ENCODE measurements at regions not wholly inside any gene's neighbourhood (a gene's known extent, or its start where the extent isn't known, plus 50 kb on each side); places are given as distances from the start of the nearest gene placed in this dataset.

DNA sequence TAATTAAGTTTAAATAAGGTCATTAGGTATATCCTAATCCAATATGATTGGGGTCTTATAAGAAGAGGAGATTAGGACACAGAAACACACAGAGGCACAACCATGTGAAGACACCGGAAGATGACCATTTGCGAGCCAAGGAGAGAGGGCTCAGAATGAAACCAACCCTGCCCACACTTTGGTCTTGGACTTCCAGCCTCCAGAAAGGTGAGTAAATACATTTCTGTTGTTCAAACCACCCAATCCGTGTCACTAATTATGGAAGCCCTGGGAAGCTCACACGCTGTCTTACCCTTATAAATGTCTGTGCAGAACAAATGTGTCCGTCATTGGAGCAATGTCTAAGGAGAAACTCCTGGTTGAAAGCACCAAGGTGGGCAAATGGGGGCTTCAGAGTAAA lies 95.0 kb downstream of the IYD start:
- no peaks in the 10 kb centered on the region for H3K27me3 ChIP-seq
- no peaks in the 10 kb centered on the region for H3K9me3 ChIP-seq (ENCODE audit: low read depth)
- no peak overlapping the region for H3K4me3 ChIP-seq
- H3K9me2 ChIP-seq (replicated peaks; ENCODE audit: insufficient read depth): no peaks in the 10 kb centered on the region
- no peaks in the 10 kb centered on the region for H3K4me1 ChIP-seq (ENCODE audit: insufficient read depth)
- TF ChIP-seq EZH2phosphoT487 (IDR thresholded peaks at IDR 0.05; ENCODE audit: low read depth, severe bottlenecking, unreplicated experiment): no peak
- TF ChIP-seq, protein P1, sequence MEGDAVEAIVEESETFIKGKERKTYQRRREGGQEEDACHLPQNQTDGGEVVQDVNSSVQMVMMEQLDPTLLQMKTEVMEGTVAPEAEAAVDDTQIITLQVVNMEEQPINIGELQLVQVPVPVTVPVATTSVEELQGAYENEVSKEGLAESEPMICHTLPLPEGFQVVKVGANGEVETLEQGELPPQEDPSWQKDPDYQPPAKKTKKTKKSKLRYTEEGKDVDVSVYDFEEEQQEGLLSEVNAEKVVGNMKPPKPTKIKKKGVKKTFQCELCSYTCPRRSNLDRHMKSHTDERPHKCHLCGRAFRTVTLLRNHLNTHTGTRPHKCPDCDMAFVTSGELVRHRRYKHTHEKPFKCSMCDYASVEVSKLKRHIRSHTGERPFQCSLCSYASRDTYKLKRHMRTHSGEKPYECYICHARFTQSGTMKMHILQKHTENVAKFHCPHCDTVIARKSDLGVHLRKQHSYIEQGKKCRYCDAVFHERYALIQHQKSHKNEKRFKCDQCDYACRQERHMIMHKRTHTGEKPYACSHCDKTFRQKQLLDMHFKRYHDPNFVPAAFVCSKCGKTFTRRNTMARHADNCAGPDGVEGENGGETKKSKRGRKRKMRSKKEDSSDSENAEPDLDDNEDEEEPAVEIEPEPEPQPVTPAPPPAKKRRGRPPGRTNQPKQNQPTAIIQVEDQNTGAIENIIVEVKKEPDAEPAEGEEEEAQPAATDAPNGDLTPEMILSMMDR (IDR thresholded peaks at IDR 0.05; ENCODE audit: poor library complexity): no peak
- TF ChIP-seq EZH2 (IDR thresholded peaks at IDR 0.05; ENCODE audit: borderline replicate concordance): no peak
- no peaks in the 10 kb centered on the region for H3K79me2 ChIP-seq
- H3K27ac ChIP-seq: no peak overlapping the region
- no peaks in the 10 kb centered on the region for H4K20me1 ChIP-seq (ENCODE audit: insufficient read depth, poor library complexity, severe bottlenecking)
- no peak for DNase-seq (ENCODE audit: low spot score)
- H3K36me3 ChIP-seq (replicated peaks; ENCODE audit: insufficient read depth, low read depth): no peaks in the 10 kb centered on the region
- 97% methylated on average over 5 of the region's 5 CpGs for WGBS (ENCODE audit: low lambda C conversion rate, missing lambda C conversion rate)
- H3K4me2 ChIP-seq: no peak overlapping the region
- no peak overlapping the region for H2AFZ ChIP-seq

DNA sequence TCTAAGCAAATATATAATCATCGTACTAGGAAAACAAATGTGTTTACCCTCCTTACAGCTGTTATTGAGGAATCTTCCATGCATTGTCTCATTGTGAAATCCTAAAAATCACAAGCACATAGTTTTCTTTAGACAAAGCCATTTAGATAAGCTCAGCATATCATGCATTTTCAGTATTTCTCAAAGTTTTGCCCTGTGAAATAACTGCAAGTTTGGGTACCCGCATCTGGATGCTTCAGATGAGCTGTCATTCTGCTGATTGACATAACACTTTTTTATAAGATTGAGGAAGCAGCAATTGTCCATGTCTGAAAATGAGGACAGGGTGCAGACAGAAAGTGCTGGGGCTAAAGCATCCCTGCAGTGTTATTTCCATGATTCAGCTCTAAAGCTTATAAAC lies 96.2 kb downstream of the IYD start:
- no peaks in the 10 kb centered on the region for H4K20me1 ChIP-seq (ENCODE audit: insufficient read depth, poor library complexity, severe bottlenecking)
- DNase-seq (ENCODE audit: low spot score): no peak
- no peak overlapping the region for H3K27ac ChIP-seq
- H3K79me2 ChIP-seq: no peaks in the 10 kb centered on the region
- no peaks in the 10 kb centered on the region for H3K4me1 ChIP-seq (ENCODE audit: insufficient read depth)
- no peak overlapping the region for H3K4me2 ChIP-seq
- H3K36me3 ChIP-seq (replicated peaks; ENCODE audit: insufficient read depth, low read depth): no peaks in the 10 kb centered on the region
- no peaks in the 10 kb centered on the region for H3K9me3 ChIP-seq (ENCODE audit: low read depth)
- H3K9me2 ChIP-seq (replicated peaks; ENCODE audit: insufficient read depth): no peaks in the 10 kb centered on the region
- no peak overlapping the region for H2AFZ ChIP-seq
- H3K4me3 ChIP-seq: no peak overlapping the region
- no peaks in the 10 kb centered on the region for H3K27me3 ChIP-seq
- TF ChIP-seq EZH2 (IDR thresholded peaks at IDR 0.05; ENCODE audit: borderline replicate concordance) (no peak), EZH2phosphoT487 (IDR thresholded peaks at IDR 0.05; ENCODE audit: low read depth, severe bottlenecking, unreplicated experiment) (no peak)
- TF ChIP-seq, protein P1 (IDR thresholded peaks at IDR 0.05; ENCODE audit: poor library complexity): no peak
- 82% methylated on average over 2 of the region's 2 CpGs for WGBS (ENCODE audit: low lambda C conversion rate, missing lambda C conversion rate)

DNA sequence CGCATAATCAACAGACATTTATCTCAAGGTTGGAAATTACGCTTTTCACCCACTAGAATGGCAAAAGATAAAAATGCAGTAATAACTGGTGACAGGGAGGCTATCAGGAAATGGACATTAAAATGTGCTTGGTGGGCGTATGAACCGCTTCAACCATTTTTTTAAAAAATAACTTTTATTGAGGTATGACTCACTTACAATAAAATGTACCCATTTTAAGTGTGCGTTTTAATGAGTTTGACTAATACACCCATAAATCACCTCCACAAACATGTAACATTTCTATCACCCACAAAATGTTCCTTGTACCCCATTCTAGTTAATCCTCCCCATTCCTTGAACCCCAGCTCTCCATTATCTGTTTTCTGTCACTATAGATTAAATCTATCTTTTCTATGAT lies 96.8 kb downstream of the IYD start:
- Histone ChIP-seq H3K27me3 (no peaks in the 10 kb centered on the region), H3K36me3 (replicated peaks; ENCODE audit: insufficient read depth, low read depth) (no peaks in the 10 kb centered on the region), H2AFZ (no peak overlapping the region), H3K9me3 (ENCODE audit: low read depth) (no peaks in the 10 kb centered on the region), H3K4me2 (no peak overlapping the region), H3K27ac (no peak overlapping the region), H3K4me1 (ENCODE audit: insufficient read depth) (no peaks in the 10 kb centered on the region), H3K9me2 (replicated peaks; ENCODE audit: insufficient read depth) (no peaks in the 10 kb centered on the region), H3K79me2 (no peaks in the 10 kb centered on the region), H4K20me1 (ENCODE audit: insufficient read depth, poor library complexity, severe bottlenecking) (no peaks in the 10 kb centered on the region), H3K4me3 (no peak overlapping the region)
- WGBS (ENCODE audit: low lambda C conversion rate, missing lambda C conversion rate): 64% methylated on average over 5 of the region's 5 CpGs
- TF ChIP-seq EZH2 (IDR thresholded peaks at IDR 0.05; ENCODE audit: borderline replicate concordance): no peak
- no peak for TF ChIP-seq EZH2phosphoT487 (IDR thresholded peaks at IDR 0.05; ENCODE audit: low read depth, severe bottlenecking, unreplicated experiment)
- DNase-seq (ENCODE audit: low spot score): no peak

DNA sequence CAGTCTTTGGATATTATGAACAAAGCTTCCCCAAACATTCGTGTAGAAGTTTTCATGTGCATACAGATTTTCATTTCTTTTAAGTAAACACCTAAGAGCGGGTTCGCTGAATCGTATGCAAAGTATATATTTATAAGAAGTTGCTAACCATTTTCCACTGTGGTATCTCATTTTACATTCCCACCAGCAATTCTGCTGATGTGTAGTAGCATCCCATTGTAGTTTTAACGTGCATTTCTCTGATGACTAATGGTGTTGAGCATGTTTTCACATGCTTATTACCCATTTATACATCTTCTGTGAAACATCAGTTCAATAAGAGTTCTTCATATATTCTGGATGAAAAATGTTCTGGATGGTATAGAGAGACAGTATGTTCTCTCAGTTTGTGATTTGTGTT lies 97.4 kb downstream of the IYD start:
- WGBS (ENCODE audit: low lambda C conversion rate, missing lambda C conversion rate): 73% methylated on average over 5 of the region's 5 CpGs
- no peaks in the 10 kb centered on the region for H3K9me2 ChIP-seq (replicated peaks; ENCODE audit: insufficient read depth)

More for the DNA sequence above, 97.4 kb downstream of the IYD start:
- no peaks in the 10 kb centered on the region for H3K36me3 ChIP-seq (replicated peaks; ENCODE audit: insufficient read depth, low read depth)
- H2AFZ ChIP-seq: no peak overlapping the region
- H3K27ac ChIP-seq: no peak overlapping the region
- no peak overlapping the region for H3K4me2 ChIP-seq
- H3K27me3 ChIP-seq: no peaks in the 10 kb centered on the region
- H3K79me2 ChIP-seq: no peaks in the 10 kb centered on the region
- TF ChIP-seq EZH2 (IDR thresholded peaks at IDR 0.05; ENCODE audit: borderline replicate concordance) (no peak), EZH2phosphoT487 (IDR thresholded peaks at IDR 0.05; ENCODE audit: low read depth, severe bottlenecking, unreplicated experiment) (no peak)
- DNase-seq (ENCODE audit: low spot score): no peak
- H3K9me3 ChIP-seq (ENCODE audit: low read depth): no peaks in the 10 kb centered on the region
- no peaks in the 10 kb centered on the region for H4K20me1 ChIP-seq (ENCODE audit: insufficient read depth, poor library complexity, severe bottlenecking)
- H3K4me3 ChIP-seq: no peak overlapping the region
- H3K4me1 ChIP-seq (ENCODE audit: insufficient read depth): no peaks in the 10 kb centered on the region

Data from hepatocyte (in vitro differentiated cells).